ENCODE measurements at regions not wholly inside any gene's neighbourhood (a gene's known extent, or its start where the extent isn't known, plus 50 kb on each side); places are given as distances from the start of the nearest gene placed in this dataset.
"Not testable (repeated sequence)": the region's sequence is repeated elsewhere in the genome, so short reads cannot be mapped to it uniquely, and the experiment has no call there.

- in situ Hi-C loops (cut with HindIII; ENCODE audit: low pct_unique_long_range_greater_than_20kb, low sequenced_read_pairs), result no loop called here
- DNase-seq (ENCODE audit: low read depth, low spot score), result no peak
Measured at GRCh38 chr9:118652258-118652657, 717.0 kb downstream of the BRINP1 start.

GRCh38 chr9:118652912-118653311, 716.3 kb downstream of the BRINP1 start:
- in situ Hi-C loops (cut with HindIII; ENCODE audit: low pct_unique_long_range_greater_than_20kb, low sequenced_read_pairs), result no loop called here
- DNase-seq (ENCODE audit: low read depth, low spot score), result no peak

GRCh38 chr9:118659011-118659410, 710.2 kb downstream of the BRINP1 start:
- no peak for DNase-seq (ENCODE audit: low read depth, low spot score)
- in situ Hi-C loops (cut with HindIII; ENCODE audit: low pct_unique_long_range_greater_than_20kb, low sequenced_read_pairs), result no loop called here

GRCh38 chr9:118665226-118665919, 703.9 kb downstream of the BRINP1 start:
- in situ Hi-C loops (cut with HindIII; ENCODE audit: low pct_unique_long_range_greater_than_20kb, low sequenced_read_pairs), result no loop called here
- DNase-seq (ENCODE audit: low read depth, low spot score), result no peak

- DNase-seq (ENCODE audit: low read depth, low spot score), result no peak
- in situ Hi-C loops (cut with HindIII; ENCODE audit: low pct_unique_long_range_greater_than_20kb, low sequenced_read_pairs), result no loop called here
Measured at GRCh38 chr9:118670011-118670953, 699.0 kb downstream of the BRINP1 start.

- in situ Hi-C loops (cut with HindIII; ENCODE audit: low pct_unique_long_range_greater_than_20kb, low sequenced_read_pairs), result no loop called here
Measured at GRCh38 chr9:118674942-118675341, 694.3 kb downstream of the BRINP1 start.

GRCh38 chr9:118677936-118678653, 691.1 kb downstream of the BRINP1 start:
- DNase-seq (ENCODE audit: low read depth, low spot score); in situ Hi-C loops (cut with HindIII; ENCODE audit: low pct_unique_long_range_greater_than_20kb, low sequenced_read_pairs): not testable (repeated sequence)

More at GRCh38 chr9:118674942-118675341, 694.3 kb downstream of the BRINP1 start:
- no peak for DNase-seq (ENCODE audit: low read depth, low spot score)

GRCh38 chr9:118686959-118687358, 682.3 kb downstream of the BRINP1 start:
- DNase-seq (ENCODE audit: low read depth, low spot score), result no peak
- in situ Hi-C loops (cut with HindIII; ENCODE audit: low pct_unique_long_range_greater_than_20kb, low sequenced_read_pairs), result no loop called here

GRCh38 chr9:118689280-118689679, 680.0 kb downstream of the BRINP1 start:
- in situ Hi-C loops (cut with HindIII; ENCODE audit: low pct_unique_long_range_greater_than_20kb, low sequenced_read_pairs), result no loop called here
- DNase-seq (ENCODE audit: low read depth, low spot score), result no peak

- in situ Hi-C loops (cut with HindIII; ENCODE audit: low pct_unique_long_range_greater_than_20kb, low sequenced_read_pairs), result no loop called here
- no peak for DNase-seq (ENCODE audit: low read depth, low spot score)
Measured at GRCh38 chr9:118692613-118693012, 676.6 kb downstream of the BRINP1 start.

- no peak for DNase-seq (ENCODE audit: low read depth, low spot score)
- in situ Hi-C loops (cut with HindIII; ENCODE audit: low pct_unique_long_range_greater_than_20kb, low sequenced_read_pairs), result no loop called here
Measured at GRCh38 chr9:118693645-118694044, 675.6 kb downstream of the BRINP1 start.

GRCh38 chr9:118695249-118695648, 674.0 kb downstream of the BRINP1 start:
- DNase-seq (ENCODE audit: low read depth, low spot score); in situ Hi-C loops (cut with HindIII; ENCODE audit: low pct_unique_long_range_greater_than_20kb, low sequenced_read_pairs): not testable (repeated sequence)

- in situ Hi-C loops (cut with HindIII; ENCODE audit: low pct_unique_long_range_greater_than_20kb, low sequenced_read_pairs), result no loop called here
- no peak for DNase-seq (ENCODE audit: low read depth, low spot score)
Measured at GRCh38 chr9:118701985-118702384, 667.2 kb downstream of the BRINP1 start.

- in situ Hi-C loops (cut with HindIII; ENCODE audit: low pct_unique_long_range_greater_than_20kb, low sequenced_read_pairs), result no loop called here
- no peak for DNase-seq (ENCODE audit: low read depth, low spot score)
Measured at GRCh38 chr9:118711843-118712242, 657.4 kb downstream of the BRINP1 start.

GRCh38 chr9:118721276-118721675, 648.0 kb downstream of the BRINP1 start:
- DNase-seq (ENCODE audit: low read depth, low spot score), result no peak
- in situ Hi-C loops (cut with HindIII; ENCODE audit: low pct_unique_long_range_greater_than_20kb, low sequenced_read_pairs), result no loop called here

- no peak for DNase-seq (ENCODE audit: low read depth, low spot score)
- in situ Hi-C loops (cut with HindIII; ENCODE audit: low pct_unique_long_range_greater_than_20kb, low sequenced_read_pairs), result no loop called here
Measured at GRCh38 chr9:118721923-118722322, 647.3 kb downstream of the BRINP1 start.

GRCh38 chr9:118729981-118730380, 639.3 kb downstream of the BRINP1 start:
- in situ Hi-C loops (cut with HindIII; ENCODE audit: low pct_unique_long_range_greater_than_20kb, low sequenced_read_pairs), result no loop called here
- DNase-seq (ENCODE audit: low read depth, low spot score), result no peak

GRCh38 chr9:118732998-118733397, 636.2 kb downstream of the BRINP1 start:
- DNase-seq (ENCODE audit: low read depth, low spot score), result no peak
- in situ Hi-C loops (cut with HindIII; ENCODE audit: low pct_unique_long_range_greater_than_20kb, low sequenced_read_pairs), result no loop called here
